H1 (cell line): ENCODE measurements at regions not wholly inside any gene's neighbourhood (a gene's known extent, or its start where the extent isn't known, plus 50 kb on each side); places are given as distances from the start of the nearest gene placed in this dataset.

Source experiments
- CTCF ChIA-PET: fragments of 300-600 bp; sonication (Branson Sonifier 250); formaldehyde crosslinking; loops from one replicate; lab custom pipeline; 2021; ENCODE audit not compliant: partially characterized antibody; lab: Charles Lee
- POLR2A ChIA-PET: fragments of 300-600 bp; sonication (Branson Sonifier 250); formaldehyde crosslinking; loops from one replicate; lab custom pipeline; 2021; ENCODE audit warnings: inconsistent platforms; ENCODE audit not compliant: partially characterized antibody; lab: Charles Lee
- DNase-seq, 2 experiments: peaks; one replicate each; pipeline versions ENCODE4 v3.0.0 to v3.0.0-alpha.2; 2010 to 2022; ENCODE audit warnings: low spot score in 2 of 2, low read depth in 1 of 2, mixed read lengths in 1 of 2
- FAIRE-seq: peaks from 2 replicates; lab custom pipeline; 2011; peaks lifted over from hg19 to GRCh38; lab: Jason Lieb, UNC
- H2AFZ ChIP-seq: 2 replicates; pipeline ENCODE4 v1.8.1; 2012; ENCODE audit warnings: low read length, inconsistent platforms
- H2AK5ac ChIP-seq: 2 replicates; pipeline ENCODE4 v1.6.1; 2013; ENCODE audit warnings: low read depth, low read length
- H2BK120ac ChIP-seq: replicated peaks from 2 replicates; pipeline ENCODE3; 2013; ENCODE audit warnings: low read depth, low read length, inconsistent platforms
- H2BK12ac ChIP-seq: 2 replicates; pipeline ENCODE4 v1.6.1; 2013; ENCODE audit warnings: low read depth, low read length
- H2BK15ac ChIP-seq: 2 replicates; pipeline ENCODE4 v1.6.1; 2013; ENCODE audit warnings: low read length
- H2BK20ac ChIP-seq: 2 replicates; pipeline ENCODE4 v1.6.1; 2013; ENCODE audit warnings: low read length
- H2BK5ac ChIP-seq: 2 replicates; pipeline ENCODE4 v1.6.1; 2013; ENCODE audit warnings: low read depth, low read length
- H3K14ac ChIP-seq: 2 replicates; pipeline ENCODE4 v1.6.1; 2013; ENCODE audit warnings: inconsistent platforms; ENCODE audit not compliant: insufficient read length
- H3K18ac ChIP-seq: 2 replicates; pipeline ENCODE4 v1.6.1; 2013; ENCODE audit warnings: low read length; ENCODE audit errors: extremely low read depth
- H3K23ac ChIP-seq: 2 replicates; pipeline ENCODE4 v1.6.1; 2013; ENCODE audit warnings: inconsistent platforms; ENCODE audit not compliant: insufficient read length
- H3K23me2 ChIP-seq: 2 replicates; pipeline ENCODE4 v1.6.1; 2013; ENCODE audit warnings: low read depth, low read length
- H3K27ac ChIP-seq: 2 replicates; pipeline ENCODE4 v1.6.1; 2011; ENCODE audit warnings: low read depth, low read length, inconsistent platforms
- H3K27me3 ChIP-seq, 4 experiments: replicated peaks in 1 of 4; 1 replicate in 1 of 4; 2 replicates in 3 of 4; pipeline versions ENCODE4 v1.6.1 to v1.8.1; 2011 to 2013; ENCODE audit warnings: low read length in 3 of 4, mild to moderate bottlenecking in 3 of 4, inconsistent platforms in 2 of 4, mixed read lengths in 2 of 4, moderate library complexity in 1 of 4; ENCODE audit not compliant: control insufficient read depth in 3 of 4, insufficient read depth in 3 of 4; ENCODE audit errors: extremely low read depth in 1 of 4
- H3K36me3 ChIP-seq, 4 experiments: 2 replicates each; pipeline versions ENCODE4 v1.6.1 to v1.8.1; 2011 to 2013; ENCODE audit warnings: mild to moderate bottlenecking in 4 of 4, low read length in 3 of 4, moderate library complexity in 2 of 4, control low read depth in 1 of 4, inconsistent platforms in 1 of 4; ENCODE audit not compliant: insufficient read depth in 4 of 4, control insufficient read depth in 2 of 4
- H3K4ac ChIP-seq: replicated peaks from 2 replicates; pipeline ENCODE3; 2013; ENCODE audit warnings: low read length, low read depth, mixed read lengths, inconsistent platforms; ENCODE audit not compliant: insufficient read length
- H3K4me1 ChIP-seq, 4 experiments: replicated peaks in 1 of 4; 1 replicate in 1 of 4; 2 replicates in 3 of 4; pipeline versions ENCODE4 v1.6.1 to v1.8.1; 2011 to 2013; ENCODE audit warnings: low read length in 3 of 4, inconsistent platforms in 2 of 4, mixed read lengths in 1 of 4; ENCODE audit not compliant: insufficient read depth in 4 of 4, control insufficient read depth in 3 of 4
- H3K4me2 ChIP-seq, 2 experiments: 2 replicates each; pipeline versions ENCODE4 v1.6.1 to v1.8.1; 2011 to 2013; ENCODE audit warnings: low read depth in 2 of 2, low read length in 2 of 2, control low read depth in 1 of 2, inconsistent platforms in 1 of 2, mild to moderate bottlenecking in 1 of 2; ENCODE audit not compliant: insufficient read depth in 1 of 2
- H3K4me3 ChIP-seq, 4 experiments: fragments of 200-600, 300-600 bp in 1 of 4; sonication (generic), shearing (Covaris generic), sonication (Bioruptor Twin) in 1 of 4; 2 replicates each; pipeline versions ENCODE4 v1.5.1 to v1.8.1; 2011 to 2016; ENCODE audit warnings: low read length in 4 of 4, low read depth in 3 of 4, control low read depth in 2 of 4, inconsistent platforms in 2 of 4, mild to moderate bottlenecking in 2 of 4, mixed read lengths in 1 of 4, moderate library complexity in 1 of 4; ENCODE audit not compliant: insufficient read depth in 2 of 4; ENCODE audit errors: extremely low read depth in 1 of 4
- H3K56ac ChIP-seq: replicated peaks from 2 replicates; pipeline ENCODE3; 2013; ENCODE audit warnings: low read depth, mild to moderate bottlenecking, mixed read lengths, low read length, inconsistent platforms; ENCODE audit not compliant: insufficient read length
- H3K79me1 ChIP-seq: 2 replicates; pipeline ENCODE4 v1.6.1; 2013; ENCODE audit warnings: low read depth, low read length, control low read depth
- H3K79me2 ChIP-seq, 2 experiments: 2 replicates each; pipeline versions ENCODE4 v1.6.1 to v1.8.1; 2012 to 2013; ENCODE audit warnings: low read length in 2 of 2, mild to moderate bottlenecking in 2 of 2, inconsistent platforms in 1 of 2; ENCODE audit not compliant: insufficient read depth in 2 of 2, control insufficient read depth in 1 of 2
- H3K9ac ChIP-seq, 4 experiments: replicated peaks in 1 of 4; 1 replicate in 1 of 4; 2 replicates in 3 of 4; pipeline versions ENCODE4 v1.6.1 to v1.8.1; 2011 to 2013; ENCODE audit warnings: low read depth in 3 of 4, low read length in 3 of 4, control low read depth in 2 of 4, mild to moderate bottlenecking in 2 of 4, moderate library complexity in 2 of 4, inconsistent platforms in 1 of 4; ENCODE audit errors: extremely low read depth in 1 of 4
- H3K9me3 ChIP-seq, 2 experiments: 2 replicates each; pipeline versions ENCODE4 v1.6.1 to v1.8.1; 2012 to 2013; ENCODE audit warnings: mild to moderate bottlenecking in 2 of 2, moderate library complexity in 2 of 2, control low read depth in 1 of 2, inconsistent platforms in 1 of 2, low read depth in 1 of 2, low read length in 1 of 2, mixed read lengths in 1 of 2; ENCODE audit not compliant: insufficient read depth in 2 of 2
- H4K20me1 ChIP-seq, 2 experiments: replicated peaks in 1 of 2; 2 replicates each; pipeline versions ENCODE3 to v1.8.1; 2011 to 2013; ENCODE audit warnings: inconsistent platforms in 2 of 2, low read length in 2 of 2, mild to moderate bottlenecking in 1 of 2; ENCODE audit not compliant: insufficient read depth in 2 of 2, control insufficient read depth in 1 of 2
- H4K5ac ChIP-seq: 2 replicates; pipeline ENCODE4 v1.6.1; 2013; ENCODE audit warnings: low read length, low read depth, mixed read lengths, inconsistent platforms; ENCODE audit not compliant: insufficient read length
- H4K8ac ChIP-seq: 2 replicates; pipeline ENCODE4 v1.8.0; 2013; ENCODE audit warnings: mild to moderate bottlenecking, moderate library complexity, low read length, inconsistent platforms; ENCODE audit not compliant: insufficient read depth; ENCODE audit errors: extremely low read depth
- H4K91ac ChIP-seq: replicated peaks from 2 replicates; pipeline ENCODE3; 2013; ENCODE audit warnings: low read length, mixed read lengths, inconsistent platforms; ENCODE audit not compliant: insufficient read length
- RBBP5 ChIP-seq: IDR thresholded peaks from 2 replicates; pipeline ENCODE4 v1.7.1; 2012; ENCODE audit warnings: low read depth, mild to moderate bottlenecking, inconsistent platforms, low read length, moderate library complexity, borderline replicate concordance
- SP1 ChIP-seq: IDR thresholded peaks from 2 replicates; pipeline ENCODE4 v1.6.1; 2011; ENCODE audit warnings: low read depth, low read length
- WGBS, 2 experiments: shearing (Covaris generic) in 1 of 2; methylation state at CpG; one replicate each; pipeline versions ENCODE4 v1.1.6 to v1.1.7; 2013 to 2015; ENCODE audit warnings: low lambda C conversion rate in 2 of 2, mixed read lengths in 2 of 2, inconsistent platforms in 1 of 2, low coverage in 1 of 2, missing lambda C conversion rate in 1 of 2; ENCODE audit not compliant: insufficient replicate concordance in 2 of 2, insufficient coverage in 1 of 2, insufficient read length in 1 of 2; ENCODE audit errors: extremely low coverage in 1 of 2, missing lambda C conversion rate in 1 of 2; 5-methylcytosine and 5-hydroxymethylcytosine counted together

DNA sequence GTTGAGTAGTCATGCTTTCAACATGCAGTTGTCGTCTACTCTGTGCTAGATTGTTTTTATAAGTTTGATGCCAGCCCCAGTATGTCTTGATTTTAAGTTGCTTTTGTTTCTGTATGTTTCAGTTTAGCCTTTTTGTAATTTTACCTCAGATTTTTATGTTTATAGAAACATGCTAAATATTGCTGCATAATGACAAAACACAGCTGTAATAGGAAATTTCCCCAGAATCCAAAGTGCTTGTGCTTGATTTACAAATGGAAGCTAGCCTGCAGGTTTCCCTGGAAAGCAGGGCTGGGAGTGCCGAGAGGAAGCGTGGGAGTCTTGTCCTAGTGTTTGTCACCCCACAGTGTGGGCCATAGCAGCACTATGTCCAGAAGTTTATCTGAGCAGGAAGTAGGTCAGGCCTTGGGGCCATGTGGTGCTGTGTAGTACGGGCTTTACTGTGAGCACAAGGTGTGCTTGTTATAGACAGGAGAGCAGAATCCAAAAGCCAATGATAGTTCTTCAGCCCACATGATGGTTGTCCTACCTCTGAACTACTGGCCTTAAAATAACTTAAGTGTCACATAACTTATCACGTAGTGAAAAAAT lies 100.0 kb upstream of the NREP start:
- Histone ChIP-seq H3K18ac (no peak overlapping the region), H4K91ac (no peak overlapping the region), H3K56ac (no peak overlapping the region), H3K79me2 (no peaks in the 10 kb centered on the region), H2AK5ac (no peak overlapping the region), H3K4me3 (no peak overlapping the region), H3K27me3 (no peaks in the 10 kb centered on the region)
- no peak for FAIRE-seq
- CTCF ChIA-PET: interaction anchor here (0.7 to 2.1 kb wide), 6 partner anchors 9 to 306 kb away, joined by 3 to 9 read pairs (median 3); no protein-coding TSS in a partner anchor
- TF ChIP-seq RBBP5 (no peak), SP1 (no peak)
- TF ChIP-seq, all 59 proteins: peak for 0
- H3K9ac ChIP-seq: no peak overlapping the region
- no peak overlapping the region for H3K4me2 ChIP-seq
- H4K20me1 ChIP-seq: no peaks in the 10 kb centered on the region
- H3K23me2 ChIP-seq: no peaks in the 10 kb centered on the region
- H2BK20ac ChIP-seq: no peak overlapping the region
- H3K36me3 ChIP-seq: no peaks in the 10 kb centered on the region
- 92% methylated on average over 5 of the region's 5 CpGs; no CpG with 5 or more reads in 1 of the 2 experiments for WGBS, 2 experiments
- H3K4me1 ChIP-seq: peaks cover 0 to 2% (median 0%) of the 10 kb centered on the region in 4 experiments; a peak in 1 of 7 replicates
- no peaks in the 10 kb centered on the region for H3K79me1 ChIP-seq
- no peak for DNase-seq
- H2BK15ac ChIP-seq: no peak overlapping the region
- H3K4ac ChIP-seq: no peak overlapping the region
- no peak overlapping the region for H4K5ac ChIP-seq
- H3K9me3 ChIP-seq: no peaks in the 10 kb centered on the region
- no peak overlapping the region for H3K14ac ChIP-seq
- H4K8ac ChIP-seq: no peak overlapping the region
- no peak overlapping the region for H3K27ac ChIP-seq
- H2BK12ac ChIP-seq: no peak overlapping the region
- no peak overlapping the region for H3K23ac ChIP-seq
- no peak overlapping the region for H2BK5ac ChIP-seq
- POLR2A ChIA-PET: interaction anchor here (1.8 kb wide), 1 partner anchor 99 kb away, joined by 5 read pairs; no protein-coding TSS in a partner anchor
- no peak overlapping the region for H2BK120ac ChIP-seq
- no peak overlapping the region for H2AFZ ChIP-seq
